CD1c-positive myeloid dendritic cell (primary cell): ENCODE measurements at regions not wholly inside any gene's neighbourhood (a gene's known extent, or its start where the extent isn't known, plus 50 kb on each side); places are given as distances from the start of the nearest gene placed in this dataset.
"Not testable (repeated sequence)": the region's sequence is repeated elsewhere in the genome, so short reads cannot be mapped to it uniquely, and the experiment has no call there.

Source experiments
- DNase-seq: peaks from one replicate; pipeline ENCODE4 v3.0.0-alpha.2; 2016; ENCODE audit errors: extremely low spot score

DNA sequence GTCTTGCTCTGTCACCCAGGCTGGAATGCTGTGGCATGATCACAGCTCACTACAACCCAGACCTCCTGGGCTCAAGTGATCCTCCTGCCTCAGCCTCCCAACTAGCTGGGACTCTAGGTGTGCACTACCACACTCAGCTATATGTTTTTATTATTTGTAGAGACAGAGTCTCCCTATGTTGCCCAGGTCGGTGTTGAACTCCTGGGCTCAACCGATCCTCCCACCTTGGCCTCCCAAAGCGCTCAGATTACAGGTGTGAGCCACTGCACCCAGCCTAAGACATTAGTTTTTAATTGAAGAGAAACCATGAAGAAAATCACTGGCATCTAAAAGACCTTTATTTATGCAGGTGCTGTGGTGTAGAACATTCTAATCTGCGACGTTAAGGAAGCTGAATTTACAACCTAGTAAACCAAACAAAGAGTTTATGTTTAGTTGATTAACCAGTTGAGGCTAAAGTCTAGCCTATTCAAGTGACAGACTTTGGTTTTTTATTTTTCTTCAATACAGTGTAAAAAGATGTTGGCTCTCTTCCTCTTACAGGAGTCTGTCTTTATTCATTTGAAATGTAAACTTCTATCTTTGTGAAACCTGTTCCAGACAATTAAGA is 52.5 kb upstream of the NBL1 start:
- DNase-seq: no peak

DNA sequence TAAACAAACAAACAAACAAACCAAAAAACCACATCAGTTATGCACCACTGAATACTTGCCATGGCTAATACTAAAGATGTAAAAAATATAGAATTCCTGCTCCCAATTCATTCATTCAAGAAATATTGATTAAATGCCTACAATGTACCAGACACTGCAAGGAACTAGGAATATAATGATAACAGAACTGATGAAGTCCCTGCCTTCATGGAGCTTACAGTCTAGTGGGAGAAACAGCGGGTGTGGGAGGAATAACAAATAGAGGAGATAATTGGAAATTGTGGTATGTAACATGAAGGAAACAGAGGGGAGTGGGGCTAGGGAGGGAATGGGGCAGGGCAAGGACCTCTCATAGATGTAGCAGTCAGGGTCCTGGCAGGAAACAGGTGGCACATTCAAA is 58.6 kb upstream of the NBL1 start:
- no peak for DNase-seq

- DNase-seq: peak; percentile 75
These were observed 61.8 kb upstream of the NBL1 start for GRCh38 chr1:19582318-19582717.

DNA sequence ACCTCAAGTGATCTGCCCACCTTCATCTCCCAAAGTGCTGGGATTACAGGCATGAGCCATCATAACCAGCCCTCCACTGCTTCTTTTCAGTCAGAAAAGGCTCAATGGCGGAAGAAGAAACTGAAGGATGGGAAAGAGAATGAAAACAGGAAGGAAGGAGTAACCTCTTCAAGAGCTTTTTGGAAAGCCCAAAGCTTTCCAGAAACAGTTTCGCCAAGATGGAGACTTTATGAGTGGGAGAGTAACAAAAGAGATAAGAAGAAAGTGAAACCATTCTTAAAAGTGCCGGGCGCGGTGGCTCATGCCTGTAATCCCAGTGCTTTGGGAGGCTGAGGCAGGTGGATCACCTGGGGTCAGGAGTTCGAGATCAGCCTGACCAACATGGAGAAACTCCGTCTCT is 62.7 kb upstream of the NBL1 start:
- DNase-seq: no peak

DNA sequence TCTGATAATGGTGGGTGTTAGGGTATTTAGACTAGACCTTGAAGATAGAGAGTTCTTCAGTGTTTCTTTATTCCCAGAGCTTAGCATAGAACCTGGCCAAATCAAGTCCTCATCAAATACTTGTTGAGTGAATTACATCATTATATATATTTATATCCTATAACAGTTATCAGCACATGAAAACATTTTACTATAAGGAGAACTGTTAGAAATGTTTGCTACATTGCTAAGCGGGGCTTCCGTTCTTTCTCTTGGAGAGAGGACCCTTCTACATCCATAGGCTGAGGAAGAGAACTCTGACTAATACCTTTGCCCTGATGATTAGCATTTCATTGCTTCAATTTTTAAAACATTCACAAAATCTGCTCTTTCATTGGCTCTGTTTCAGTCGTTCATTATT is 66.5 kb upstream of the NBL1 start:
- no peak for DNase-seq

DNA sequence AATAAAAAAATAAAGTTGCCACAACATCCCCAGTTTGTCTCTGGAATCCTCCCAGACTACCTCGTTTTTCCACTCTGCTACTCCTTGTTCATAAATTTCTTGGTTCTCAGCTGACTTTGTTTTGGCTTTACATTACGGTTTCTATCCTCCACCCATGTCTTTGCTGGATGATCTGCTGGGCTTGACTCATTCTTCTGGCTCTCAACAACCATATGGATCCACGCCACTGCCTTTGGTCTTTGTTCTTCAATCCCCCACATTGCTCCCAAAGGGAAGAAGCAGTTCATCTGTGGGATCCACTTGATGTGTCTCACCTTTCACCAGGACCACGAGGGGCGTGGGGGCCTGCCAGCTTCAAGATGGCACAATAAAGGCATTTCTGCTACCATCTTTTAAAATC is 67.1 kb upstream of the NBL1 start:
- no peak for DNase-seq

DNA sequence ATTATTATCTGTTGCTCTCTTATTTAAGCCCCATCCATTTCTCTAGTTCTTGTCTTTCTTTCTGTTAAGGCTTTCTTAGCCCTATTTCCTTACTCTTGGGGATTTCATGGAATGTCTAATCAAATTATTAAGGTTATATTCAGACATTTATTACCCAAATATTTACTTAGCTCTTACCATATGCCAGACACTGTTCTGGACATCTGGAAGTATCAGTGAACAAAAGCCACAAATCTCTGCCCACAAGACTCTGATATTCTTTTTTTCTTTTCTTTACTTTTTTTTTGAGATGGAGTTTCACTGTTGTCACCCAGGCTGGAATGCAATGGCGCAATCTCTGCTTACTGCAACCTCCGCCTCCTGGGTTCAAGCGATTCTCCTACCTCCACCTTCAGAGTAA is 74.3 kb upstream of the NBL1 start:
- no peak for DNase-seq

- no peak for DNase-seq
These were observed 77.1 kb upstream of the NBL1 start for GRCh38 chr1:19567041-19567440.

DNA sequence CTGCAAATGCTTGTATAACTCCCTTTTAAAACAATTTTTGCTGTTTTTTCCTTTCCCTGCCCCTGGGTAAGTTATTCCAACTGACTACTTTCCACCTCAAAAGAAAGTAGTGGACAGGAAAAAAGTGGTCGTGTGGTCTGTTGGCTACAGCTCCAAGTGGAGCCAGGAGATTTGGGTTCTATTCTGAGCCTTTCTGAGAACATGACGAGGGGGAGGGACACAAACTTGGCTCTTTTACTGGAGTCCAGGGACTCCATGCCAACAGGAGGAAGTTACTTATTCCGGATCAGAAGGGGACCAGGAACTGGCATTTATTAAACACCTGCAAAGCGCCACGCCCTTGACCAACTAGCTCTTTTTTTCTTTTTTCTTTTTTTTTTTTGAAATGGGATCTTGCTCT is 79.0 kb upstream of the CAPZB start:
- no peak for DNase-seq

GRCh38 chr1:19563324-19564097 is 78.2 kb upstream of the CAPZB start:
- no peak for DNase-seq

GRCh38 chr1:19562847-19563246 is 77.5 kb upstream of the CAPZB start:
- DNase-seq: no peak

GRCh38 chr1:19560480-19560879 is 75.1 kb upstream of the CAPZB start:
- DNase-seq: no peak

DNA sequence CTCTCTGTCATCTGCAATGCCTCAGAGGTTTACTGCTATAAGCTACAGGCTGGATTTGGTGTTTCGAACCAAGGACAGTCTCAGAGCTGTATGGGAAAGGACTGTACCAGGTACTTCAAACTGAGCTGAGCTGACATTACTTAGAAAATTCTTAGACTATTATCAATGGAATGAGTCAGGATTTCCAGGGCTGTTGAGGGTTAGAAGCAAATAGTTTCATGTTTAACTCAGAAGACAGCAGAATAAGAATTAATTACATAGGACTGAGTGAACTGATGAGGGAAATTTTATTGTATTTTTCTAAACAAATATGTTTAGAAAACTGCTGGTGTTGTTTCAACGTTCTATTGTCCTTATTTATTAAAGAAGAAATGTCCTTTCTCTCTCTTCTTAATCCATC is 74.3 kb upstream of the CAPZB start:
- DNase-seq: no peak

DNA sequence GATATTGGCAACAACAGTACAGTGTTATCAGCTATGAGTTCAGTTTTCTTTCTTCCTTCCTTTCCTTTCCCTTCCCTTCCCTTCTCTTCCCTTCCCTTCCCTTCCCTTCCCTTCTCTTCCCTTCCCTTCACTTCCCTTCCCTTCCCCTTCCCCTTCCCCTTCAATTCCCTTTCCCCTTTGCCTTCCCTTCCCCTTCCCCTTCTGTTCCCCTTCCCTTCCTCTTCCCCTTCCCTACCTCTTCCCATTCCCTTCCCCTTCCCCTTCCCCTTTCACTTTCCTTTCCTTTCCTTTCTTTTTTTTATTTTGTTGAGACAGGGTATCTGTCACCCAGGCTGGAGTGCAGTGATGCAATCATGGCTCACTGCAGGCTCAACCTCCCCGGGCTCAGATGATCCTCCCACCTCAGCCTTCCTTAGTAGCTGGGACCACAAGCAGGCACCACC is 72.3 kb upstream of the CAPZB start:
- DNase-seq: peak; percentile 10

DNA sequence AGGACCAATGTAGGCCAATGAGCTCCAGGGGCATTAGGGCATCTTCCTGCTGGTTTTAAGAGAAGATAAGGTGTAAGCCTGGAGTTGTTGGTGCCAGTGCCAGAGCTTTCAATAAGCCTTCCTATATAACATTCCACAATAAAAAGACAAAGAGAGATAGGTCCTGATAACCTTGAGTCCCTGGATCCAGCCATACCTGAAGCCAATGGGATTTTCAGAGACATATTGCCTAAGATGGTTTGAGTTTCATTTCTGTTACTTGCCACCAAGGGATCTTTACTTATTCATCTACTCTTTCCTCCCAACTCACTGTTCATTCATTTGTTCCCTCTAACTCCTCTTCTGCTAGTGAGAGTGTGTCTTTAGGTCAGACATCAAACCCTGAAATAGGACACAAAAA is 68.8 kb upstream of the CAPZB start:
- DNase-seq: no peak

- no peak for DNase-seq
These were observed 67.1 kb upstream of the CAPZB start for GRCh38 chr1:19552291-19553010.

- not testable (repeated sequence) for DNase-seq
These were observed 66.5 kb upstream of the CAPZB start for GRCh38 chr1:19551837-19552236.

DNA sequence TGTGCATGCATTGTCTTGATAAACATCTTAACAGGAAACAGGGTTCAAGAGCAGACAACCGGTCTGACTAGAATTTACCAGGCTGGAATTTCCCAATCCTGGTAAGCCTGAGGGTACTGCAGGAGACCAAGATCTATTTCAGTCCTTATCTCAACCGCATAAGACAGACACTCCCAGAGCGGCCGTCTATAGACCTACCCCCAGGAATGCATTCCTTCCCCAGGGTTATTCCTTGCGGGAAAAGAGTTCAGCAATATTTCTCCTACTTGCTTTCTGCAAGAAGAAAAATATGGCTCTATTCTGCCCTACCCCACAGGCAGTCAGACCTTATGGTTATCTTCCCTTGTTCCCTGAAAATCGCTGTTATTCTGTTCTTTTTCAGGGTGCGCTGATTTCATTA is 65.1 kb upstream of the CAPZB start:
- DNase-seq: not testable (repeated sequence)

GRCh38 chr1:19547814-19548213 is 62.5 kb upstream of the CAPZB start:
- no peak for DNase-seq

- DNase-seq: no peak
These were observed 51.2 kb upstream of the CAPZB start for GRCh38 chr1:19536519-19536918.

DNA sequence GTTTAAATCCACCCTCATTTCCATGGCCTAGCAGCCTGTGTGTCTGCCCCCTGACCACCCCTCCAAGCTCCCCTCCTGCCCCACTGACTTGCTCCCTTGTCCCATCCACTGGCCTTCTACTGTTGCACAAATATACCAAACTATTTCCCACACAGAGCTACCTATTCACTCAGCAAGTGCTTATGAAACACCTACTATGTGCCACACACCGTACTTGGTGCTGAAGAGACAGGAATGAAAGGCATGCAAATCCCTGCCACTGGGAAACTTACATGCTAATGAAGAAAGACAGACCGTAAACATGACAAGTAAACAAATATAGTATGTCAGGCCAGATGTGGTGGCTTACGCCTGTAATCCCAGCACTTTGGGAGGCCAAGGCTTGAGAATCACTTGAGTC is 49.9 kb upstream of the CAPZB start:
- no peak for DNase-seq
